IMR-90 (cell line): ENCODE measurements at regions not wholly inside any gene's neighbourhood (a gene's known extent, or its start where the extent isn't known, plus 50 kb on each side); places are given as distances from the start of the nearest gene placed in this dataset.

Experiments
- ATAC-seq: fragments of 200-7000 bp; cut with Tn5 transposase; 2 replicates; pipeline ENCODE4 v1.9.1; 2020; ENCODE audit warnings: low read depth, mild to moderate bottlenecking, moderate library complexity
- BruUV-seq: library from RNA; stranded (reverse); fragments of 400-500 nt; replicated peaks from 2 replicates; lab custom pipeline; 2021; lab: Mats Ljungman, UMichigan
- CTCF ChIA-PET: fragments of 300-600 bp; formaldehyde crosslinking; extraction: SDS; loops from one replicate; lab custom pipeline; 2021; ENCODE audit warnings: antibody characterized with exemption; lab: Yijun Ruan, JAX
- POLR2A ChIA-PET: fragments of 300-600 bp; sonication (Branson Sonifier 250); formaldehyde crosslinking; loops from one replicate; lab custom pipeline; 2022; ENCODE audit warnings: antibody characterized with exemption; ENCODE audit not compliant: unreplicated experiment; lab: Charles Lee
- DNase-seq: peaks from one replicate; pipeline ENCODE4 v3.0.0; 2013
- H2AFZ ChIP-seq: replicated peaks from 2 replicates; pipeline ENCODE3; 2013; ENCODE audit warnings: low read length, mild to moderate bottlenecking; ENCODE audit not compliant: poor library complexity
- H2AK5ac ChIP-seq: 2 replicates; pipeline ENCODE4 v1.6.1; 2013; ENCODE audit warnings: low read depth, low read length, inconsistent platforms
- H2AK9ac ChIP-seq: replicated peaks from 2 replicates; pipeline ENCODE3; 2013; ENCODE audit warnings: mild to moderate bottlenecking, low read depth, low read length, moderate library complexity; ENCODE audit not compliant: poor library complexity
- H2BK120ac ChIP-seq: 2 replicates; pipeline ENCODE4 v1.6.1; 2013; ENCODE audit warnings: low read depth, low read length, inconsistent platforms
- H2BK15ac ChIP-seq: 3 replicates; pipeline ENCODE4 v1.6.1; 2013; ENCODE audit warnings: low read depth, low read length, inconsistent platforms
- H2BK20ac ChIP-seq: 2 replicates; pipeline ENCODE4 v1.6.1; 2013; ENCODE audit warnings: low read depth, mild to moderate bottlenecking, inconsistent platforms, low read length, moderate library complexity
- H2BK5ac ChIP-seq: 2 replicates; pipeline ENCODE4 v1.6.1; 2013; ENCODE audit warnings: mild to moderate bottlenecking, low read depth, low read length, inconsistent platforms; ENCODE audit not compliant: poor library complexity, severe bottlenecking
- H3K14ac ChIP-seq: replicated peaks from 2 replicates; pipeline ENCODE4 v1.6.1; 2013; ENCODE audit warnings: low read depth, low read length, inconsistent platforms
- H3K18ac ChIP-seq: 2 replicates; pipeline ENCODE4 v1.6.1; 2013; ENCODE audit warnings: low read depth, low read length, control low read depth
- H3K23ac ChIP-seq: 2 replicates; pipeline ENCODE4 v1.6.1; 2013; ENCODE audit warnings: low read depth, low read length, inconsistent platforms
- H3K27ac ChIP-seq: 2 replicates; pipeline ENCODE4 v1.5.1; 2013; ENCODE audit warnings: mild to moderate bottlenecking, control low read depth, low read length; ENCODE audit not compliant: insufficient read depth
- H3K27me3 ChIP-seq: 2 replicates; pipeline ENCODE4 v1.6.1; 2013; ENCODE audit warnings: low read length; ENCODE audit not compliant: control insufficient read depth, insufficient read depth
- H3K36me3 ChIP-seq: 2 replicates; pipeline ENCODE4 v1.6.1; 2013; ENCODE audit warnings: low read length, mixed read lengths; ENCODE audit not compliant: control insufficient read depth, insufficient read depth
- H3K4ac ChIP-seq: 2 replicates; pipeline ENCODE4 v1.6.1; 2013; ENCODE audit warnings: low read depth, low read length, inconsistent platforms
- H3K4me1 ChIP-seq: 2 replicates; pipeline ENCODE4 v1.6.1; 2013; ENCODE audit warnings: low read length, mixed read lengths; ENCODE audit not compliant: control insufficient read depth, insufficient read depth
- H3K4me2 ChIP-seq: 2 replicates; pipeline ENCODE4 v1.6.1; 2013; ENCODE audit warnings: low read depth, mild to moderate bottlenecking, control low read depth, low read length, moderate library complexity
- H3K4me3 ChIP-seq: 2 replicates; pipeline ENCODE4 v1.5.1; 2013; ENCODE audit warnings: low read depth, mild to moderate bottlenecking, control low read depth, low read length, moderate library complexity; ENCODE audit not compliant: insufficient read depth
- H3K56ac ChIP-seq: 2 replicates; pipeline ENCODE4 v1.6.1; 2013; ENCODE audit warnings: low read length, inconsistent platforms; ENCODE audit not compliant: insufficient read depth; ENCODE audit errors: extremely low read depth
- H3K79me1 ChIP-seq, 2 experiments: 2 replicates each; pipeline ENCODE4 v1.6.1; 2013; ENCODE audit warnings: low read length in 2 of 2, inconsistent platforms in 1 of 2, low read depth in 1 of 2
- H3K9ac ChIP-seq: 2 replicates; pipeline ENCODE4 v1.6.1; 2013; ENCODE audit warnings: low read depth, low read length, control low read depth
- H3K9me1 ChIP-seq: 2 replicates; pipeline ENCODE4 v1.6.1; 2013; ENCODE audit warnings: low read length, inconsistent platforms; ENCODE audit not compliant: insufficient read depth
- H3K9me3 ChIP-seq: 2 replicates; pipeline ENCODE4 v1.6.1; 2013; ENCODE audit warnings: low read length; ENCODE audit not compliant: control insufficient read depth, insufficient read depth
- H4K20me1 ChIP-seq: 2 replicates; pipeline ENCODE4 v1.6.1; 2013; ENCODE audit warnings: low read length, inconsistent platforms; ENCODE audit not compliant: insufficient read depth
- H4K5ac ChIP-seq: 2 replicates; pipeline ENCODE4 v1.6.1; 2013; ENCODE audit warnings: mild to moderate bottlenecking, low read depth, low read length, control low read depth
- H4K8ac ChIP-seq, 2 experiments: 2 replicates each; pipeline ENCODE4 v1.6.1; 2013; ENCODE audit warnings: low read depth in 2 of 2, low read length in 2 of 2, control low read depth in 1 of 2, inconsistent platforms in 1 of 2
- H4K91ac ChIP-seq: 2 replicates; pipeline ENCODE4 v1.6.1; 2013; ENCODE audit warnings: low read depth, low read length, inconsistent platforms; ENCODE audit not compliant: insufficient read depth
- BHLHE40 ChIP-seq: fragments of 150-350 bp; IDR thresholded peaks from 2 replicates; pipeline ENCODE4 v1.6.1; 2016; ENCODE audit warnings: mild to moderate bottlenecking, low read depth, low read length
- CEBPB ChIP-seq: IDR thresholded peaks from 2 replicates; pipeline ENCODE4 v1.6.1; 2012; ENCODE audit warnings: low read depth, low read length, improper control_type of control experiment
- CHD1 ChIP-seq: IDR thresholded peaks from 2 replicates; pipeline ENCODE4 v1.6.1; 2012; ENCODE audit warnings: low read depth, low read length, improper control_type of control experiment
- FOS ChIP-seq: fragments of 150-350 bp; IDR thresholded peaks from 2 replicates; pipeline ENCODE4 v1.6.1; 2016; ENCODE audit warnings: low read depth, low read length
- MAFK ChIP-seq: IDR thresholded peaks from 2 replicates; pipeline ENCODE4 v1.6.1; 2012; ENCODE audit warnings: low read depth, low read length, improper control_type of control experiment
- MAZ ChIP-seq: IDR thresholded peaks from 2 replicates; pipeline ENCODE4 v1.6.1; 2012; ENCODE audit warnings: low read depth, mild to moderate bottlenecking, low read length, improper control_type of control experiment, moderate library complexity, borderline replicate concordance
- MXI1 ChIP-seq: IDR thresholded peaks from 2 replicates; pipeline ENCODE4 v1.6.1; 2012; ENCODE audit warnings: low read depth, mild to moderate bottlenecking, low read length, moderate library complexity, borderline replicate concordance
- NFE2L2 ChIP-seq: fragments of 150-350 bp; IDR thresholded peaks from 2 replicates; pipeline ENCODE4 v1.6.1; 2016; ENCODE audit warnings: low read depth, mild to moderate bottlenecking, low read length
- POLR2A ChIP-seq: IDR thresholded peaks from 2 replicates; pipeline ENCODE4 v1.6.1; 2012; ENCODE audit warnings: mild to moderate bottlenecking, low read depth, low read length
- RAD21 ChIP-seq: IDR thresholded peaks from 2 replicates; pipeline ENCODE4 v1.6.1; 2012; ENCODE audit warnings: low read length, improper control_type of control experiment
- RFX5 ChIP-seq: IDR thresholded peaks from 2 replicates; pipeline ENCODE4 v1.8.0; 2012; ENCODE audit warnings: low read depth, mild to moderate bottlenecking, low read length, moderate library complexity
- SMC3 ChIP-seq: fragments of 150-350 bp; IDR thresholded peaks from 2 replicates; pipeline ENCODE4 v1.6.1; 2016; ENCODE audit warnings: low read depth, mild to moderate bottlenecking, antibody characterized with exemption, low read length, moderate library complexity
- USF2 ChIP-seq: fragments of 150-350 bp; IDR thresholded peaks from 2 replicates; pipeline ENCODE4 v1.6.1; 2017; ENCODE audit warnings: mild to moderate bottlenecking, antibody characterized with exemption, low read length, low read depth
- WGBS, 2 experiments: methylation state at CpG; one replicate each; pipeline versions ENCODE4 v1.1.5 to v1.1.7; 2013; ENCODE audit warnings: missing lambda C conversion rate in 2 of 2; ENCODE audit not compliant: insufficient read length in 1 of 2; ENCODE audit errors: extremely low coverage in 2 of 2; 5-methylcytosine and 5-hydroxymethylcytosine counted together
- dilution Hi-C: fragments of 300-500 bp; cut with HindIII; formaldehyde crosslinking; loops from one replicate; pipeline ENCODE4 v1.14.3; 2018; ENCODE audit warnings: low sequenced_read_pairs; ENCODE audit not compliant: unreplicated experiment
- in situ Hi-C: fragments of 300-500 bp; cut with MboI; formaldehyde crosslinking; loops from 3 replicates; pipeline ENCODE4 v1.14.3; 2019; ENCODE audit warnings: low sequenced_read_pairs, inconsistent platforms, mixed read lengths
- intact Hi-C: fragments of 100-400 bp; cut with micrococcal nuclease; formaldehyde crosslinking; loops from 2 replicates; pipeline ENCODE4 v1.10.0; 2022
- TF ChIP-seq, protein P1 (sequence below): fragments of 150-350 bp; IDR thresholded peaks from 2 replicates; pipeline ENCODE4 v1.6.1; 2016; ENCODE audit warnings: low read depth, mild to moderate bottlenecking, low read length, moderate library complexity, borderline replicate concordance
- TF ChIP-seq, protein P2 (sequence below): conservative IDR thresholded peaks from 2 replicates; pipeline ENCODE4 v1.5.1; 2012; ENCODE audit warnings: mild to moderate bottlenecking, low read depth, low read length, improper control_type of control experiment

DNA sequence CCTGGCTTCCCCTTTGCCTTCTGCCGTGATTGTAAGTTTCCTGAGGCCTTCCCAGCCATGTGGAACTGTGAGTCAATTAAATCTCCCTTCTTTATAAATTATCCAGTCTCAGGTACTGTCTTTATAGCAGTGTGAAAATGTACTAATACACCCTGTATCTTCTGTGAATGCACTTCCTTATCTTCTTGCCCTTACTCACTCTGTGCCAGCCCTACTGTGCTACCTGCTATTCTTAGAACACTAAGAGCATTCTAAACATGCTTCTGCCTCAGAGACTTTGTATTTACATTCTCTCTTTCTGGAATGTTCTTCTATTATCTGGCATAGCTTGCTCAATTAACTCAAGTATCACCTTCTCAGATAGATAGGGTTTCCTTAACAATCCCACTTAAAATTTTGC, 164.4 kb upstream of the EDIL3 start:
- dilution Hi-C loops (no loop called here), intact Hi-C loops (no loop called here), in situ Hi-C loops (no loop called here)
- ChIA-PET CTCF (no interaction called here), POLR2A (no interaction called here)
- Histone ChIP-seq H2BK120ac (no peak overlapping the region), H3K27me3 (no peaks in the 10 kb centered on the region), H2AK9ac (no peak overlapping the region), H3K18ac (no peak overlapping the region), H4K20me1 (no peaks in the 10 kb centered on the region), H4K8ac (no peak overlapping the region), H3K4me2 (no peak overlapping the region), H3K23ac (no peak overlapping the region), H3K4me3 (no peak overlapping the region), H2BK15ac (no peak overlapping the region), H3K36me3 (no peaks in the 10 kb centered on the region), H3K4ac (no peak overlapping the region), H3K9me1 (no peaks in the 10 kb centered on the region), H2AK5ac (no peak overlapping the region), H3K27ac (no peak overlapping the region), H2BK20ac (no peak overlapping the region), H4K91ac (no peak overlapping the region), H3K14ac (no peak overlapping the region), H4K5ac (no peak overlapping the region), H3K79me1 (no peaks in the 10 kb centered on the region), H3K4me1 (no peaks in the 10 kb centered on the region), H3K56ac (no peak overlapping the region), H2BK5ac (no peak overlapping the region), H2AFZ (no peak overlapping the region), H3K9ac (no peak overlapping the region), H3K9me3 (no peaks in the 10 kb centered on the region)
- BruUV-seq, result no TSS peak
- ATAC-seq (no peak), DNase-seq (no peak)
- no CpG with 5 or more reads among the region's 1 CpG for WGBS, 2 experiments
- TF ChIP-seq, protein P1, sequence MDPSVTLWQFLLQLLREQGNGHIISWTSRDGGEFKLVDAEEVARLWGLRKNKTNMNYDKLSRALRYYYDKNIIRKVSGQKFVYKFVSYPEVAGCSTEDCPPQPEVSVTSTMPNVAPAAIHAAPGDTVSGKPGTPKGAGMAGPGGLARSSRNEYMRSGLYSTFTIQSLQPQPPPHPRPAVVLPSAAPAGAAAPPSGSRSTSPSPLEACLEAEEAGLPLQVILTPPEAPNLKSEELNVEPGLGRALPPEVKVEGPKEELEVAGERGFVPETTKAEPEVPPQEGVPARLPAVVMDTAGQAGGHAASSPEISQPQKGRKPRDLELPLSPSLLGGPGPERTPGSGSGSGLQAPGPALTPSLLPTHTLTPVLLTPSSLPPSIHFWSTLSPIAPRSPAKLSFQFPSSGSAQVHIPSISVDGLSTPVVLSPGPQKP, result no peak
- TF ChIP-seq MAFK (no peak), CEBPB (no peak), POLR2A (no peak), SMC3 (no peak), BHLHE40 (no peak), RAD21 (no peak), NFE2L2 (no peak), CHD1 (no peak), MXI1 (no peak), RFX5 (no peak), FOS (no peak), MAZ (no peak), USF2 (no peak)
- TF ChIP-seq, protein P2, sequence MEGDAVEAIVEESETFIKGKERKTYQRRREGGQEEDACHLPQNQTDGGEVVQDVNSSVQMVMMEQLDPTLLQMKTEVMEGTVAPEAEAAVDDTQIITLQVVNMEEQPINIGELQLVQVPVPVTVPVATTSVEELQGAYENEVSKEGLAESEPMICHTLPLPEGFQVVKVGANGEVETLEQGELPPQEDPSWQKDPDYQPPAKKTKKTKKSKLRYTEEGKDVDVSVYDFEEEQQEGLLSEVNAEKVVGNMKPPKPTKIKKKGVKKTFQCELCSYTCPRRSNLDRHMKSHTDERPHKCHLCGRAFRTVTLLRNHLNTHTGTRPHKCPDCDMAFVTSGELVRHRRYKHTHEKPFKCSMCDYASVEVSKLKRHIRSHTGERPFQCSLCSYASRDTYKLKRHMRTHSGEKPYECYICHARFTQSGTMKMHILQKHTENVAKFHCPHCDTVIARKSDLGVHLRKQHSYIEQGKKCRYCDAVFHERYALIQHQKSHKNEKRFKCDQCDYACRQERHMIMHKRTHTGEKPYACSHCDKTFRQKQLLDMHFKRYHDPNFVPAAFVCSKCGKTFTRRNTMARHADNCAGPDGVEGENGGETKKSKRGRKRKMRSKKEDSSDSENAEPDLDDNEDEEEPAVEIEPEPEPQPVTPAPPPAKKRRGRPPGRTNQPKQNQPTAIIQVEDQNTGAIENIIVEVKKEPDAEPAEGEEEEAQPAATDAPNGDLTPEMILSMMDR, result no peak
